NCI-H1417 treated with DMSO at 0.1 percent for 48 hours (cell line): ENCODE measurements at regions not wholly inside any gene's neighbourhood (a gene's known extent, or its start where the extent isn't known, plus 50 kb on each side); places are given as distances from the start of the nearest gene placed in this dataset.
"Not testable (repeated sequence)": the region's sequence is repeated elsewhere in the genome, so short reads cannot be mapped to it uniquely, and the experiment has no call there.

Experiments
- DNase-seq: peaks from one replicate; lab custom pipeline; 2025; lab: John Stamatoyannopoulos, UW

DNA sequence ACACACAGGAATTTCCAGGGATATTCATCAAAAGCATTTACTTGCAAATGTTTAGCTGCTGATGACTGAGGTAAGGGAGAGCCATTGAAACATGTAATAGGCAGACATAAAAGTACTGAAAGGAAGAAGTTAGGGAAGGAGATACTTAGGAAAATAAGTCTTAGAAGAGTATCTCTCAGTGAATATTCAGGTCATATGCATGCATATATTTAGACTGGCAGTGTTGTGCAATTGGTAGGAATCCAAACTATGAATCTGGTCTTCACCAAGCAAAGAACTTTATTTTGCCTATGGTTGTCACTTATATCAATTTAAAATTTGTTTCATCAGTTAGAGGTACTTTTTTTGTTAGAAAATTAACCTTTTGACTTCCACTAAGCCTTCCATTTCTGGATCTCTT, 1490.7 kb downstream of the SUCLG1 start:
- DNase-seq: no peak

DNA sequence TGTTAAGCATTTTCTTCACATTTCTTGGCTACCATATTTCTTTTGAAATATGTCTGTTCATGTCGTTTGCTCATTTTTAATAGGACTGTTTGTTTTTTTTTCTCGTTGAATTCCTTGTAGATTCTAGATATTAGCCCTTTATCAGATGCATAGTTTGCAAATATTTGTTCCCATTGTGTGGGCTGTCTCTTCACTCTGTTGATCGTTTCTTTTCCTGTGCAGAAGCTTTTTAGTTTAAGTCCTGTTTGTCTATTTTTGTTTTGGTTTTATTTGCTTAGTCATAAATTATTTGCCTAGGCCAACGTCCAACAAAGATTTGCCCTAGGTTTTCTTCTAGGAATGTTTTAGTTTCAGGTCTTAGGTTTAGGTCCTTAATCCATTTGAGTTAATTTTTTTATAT, 1494.7 kb downstream of the SUCLG1 start:
- no peak for DNase-seq

DNA sequence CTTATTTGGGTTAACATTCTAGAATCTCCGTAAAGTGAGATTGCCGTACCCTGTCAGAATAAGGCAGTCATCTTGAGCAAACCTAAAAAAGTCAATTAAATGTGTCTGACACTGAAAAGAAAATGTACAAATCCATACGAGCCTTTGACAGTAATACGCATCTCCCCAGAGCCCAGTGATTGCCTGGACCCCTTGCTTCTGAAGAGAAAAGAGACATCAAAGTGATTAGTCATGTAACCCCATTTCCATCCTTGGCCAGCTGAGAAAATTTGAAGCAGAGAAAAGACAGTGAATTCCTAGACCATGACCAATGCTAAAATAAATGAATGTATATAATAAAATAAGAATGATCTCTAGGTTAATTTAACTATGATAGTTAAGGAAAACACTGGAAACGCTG, 1499.4 kb downstream of the SUCLG1 start:
- no peak for DNase-seq

DNA sequence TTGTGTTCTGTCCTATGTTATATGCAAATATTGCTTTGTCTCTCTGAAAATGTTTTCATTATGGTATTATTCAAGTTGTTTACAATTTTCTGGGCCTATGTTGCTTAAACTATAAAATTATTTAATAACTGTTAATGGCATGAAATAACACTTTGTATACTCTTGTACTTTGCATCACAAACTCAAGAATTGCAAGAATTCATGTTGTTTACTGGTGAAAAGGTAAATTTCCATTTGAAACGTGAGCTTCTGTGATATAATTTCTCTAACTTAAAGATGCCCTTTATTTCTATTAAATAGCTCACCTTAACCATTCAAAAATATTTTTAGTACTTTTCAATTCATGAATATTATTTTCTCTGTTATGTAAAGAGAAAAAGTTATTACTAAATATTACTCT, 1504.2 kb downstream of the SUCLG1 start:
- DNase-seq: no peak

DNA sequence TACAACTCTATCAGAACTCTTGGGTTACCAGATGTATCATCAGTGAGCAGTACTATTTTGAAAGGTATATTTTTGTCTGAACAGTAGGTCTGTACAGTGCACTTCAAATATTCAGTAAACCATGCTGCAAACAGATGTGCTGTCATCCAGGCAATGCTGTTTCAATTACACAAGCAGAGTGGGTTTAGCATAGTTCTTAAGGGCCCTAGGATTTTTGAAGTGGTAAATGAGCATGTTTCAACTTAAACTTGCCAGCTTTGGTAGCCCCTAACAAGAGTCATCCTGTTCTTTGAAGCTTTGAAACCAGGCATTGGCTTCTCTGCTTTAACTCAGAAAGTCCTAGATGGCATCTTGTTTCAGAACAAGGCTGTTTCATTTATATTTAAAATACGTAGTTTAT, 1519.9 kb downstream of the SUCLG1 start:
- no peak for DNase-seq

DNA sequence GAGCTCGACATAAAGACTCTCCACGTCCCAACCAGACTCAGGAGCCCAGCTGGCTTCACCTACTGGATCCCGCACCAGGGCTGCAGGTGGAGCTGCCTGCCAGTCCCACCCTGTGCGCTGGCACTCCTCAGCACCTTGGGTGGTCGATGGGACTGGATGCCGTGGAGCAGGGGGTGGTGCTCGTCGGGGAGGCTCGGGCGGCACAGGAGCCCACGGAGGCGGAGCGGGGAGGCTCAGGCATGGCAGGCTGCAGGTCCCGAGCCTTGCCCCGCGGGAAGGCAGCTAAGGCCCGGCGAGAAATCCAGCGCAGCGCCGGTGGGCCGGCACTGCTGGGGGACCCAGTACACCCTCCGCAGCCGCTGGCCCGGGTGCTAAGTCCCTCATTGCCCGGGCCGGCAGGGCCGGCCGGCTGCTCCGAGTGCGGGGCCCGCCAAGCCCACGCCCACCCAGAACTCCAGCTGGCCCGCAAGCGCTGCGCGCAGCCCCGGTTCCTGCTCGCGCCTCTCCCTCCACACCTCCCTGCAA, 1520.7 kb downstream of the SUCLG1 start:
- not testable (repeated sequence) for DNase-seq

DNA sequence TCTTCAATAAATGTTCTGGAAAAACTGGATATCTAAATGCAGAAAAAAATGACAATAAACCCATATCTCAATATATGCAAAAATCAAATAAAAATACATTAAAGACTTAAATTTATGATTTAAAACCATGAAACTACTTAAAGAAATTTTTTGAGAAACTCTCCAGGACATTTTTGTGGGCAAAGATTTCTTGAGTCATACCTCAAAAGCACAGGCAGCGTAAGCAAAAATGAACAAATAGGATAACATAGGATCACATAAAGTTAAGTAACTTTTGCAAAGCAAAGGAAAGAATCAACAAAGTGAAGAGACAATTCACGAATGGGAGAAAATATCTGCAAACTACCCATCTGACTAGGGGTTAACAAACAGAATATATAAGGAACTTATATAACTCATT, 1545.5 kb downstream of the SUCLG1 start:
- DNase-seq: no peak

DNA sequence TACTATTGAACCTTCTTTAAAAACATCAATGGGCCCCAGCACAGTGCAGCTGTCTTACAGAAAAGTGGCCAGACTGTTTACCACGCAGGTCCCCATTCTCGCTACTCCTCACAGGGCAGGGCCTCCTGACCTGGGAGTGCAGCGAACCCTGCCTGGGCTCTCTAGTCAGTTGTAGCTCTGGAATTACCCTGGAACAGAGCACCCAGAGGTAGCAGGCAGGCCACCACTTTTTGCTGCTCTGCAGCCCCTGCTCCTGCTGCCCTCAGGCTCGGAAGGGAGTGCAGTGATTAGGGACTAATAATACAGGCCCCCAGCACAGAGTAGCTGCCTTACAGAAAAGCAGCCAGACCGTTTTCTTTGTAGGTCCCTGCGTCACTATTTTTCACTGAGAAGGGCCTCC, 1563.0 kb downstream of the SUCLG1 start:
- DNase-seq: no peak

DNA sequence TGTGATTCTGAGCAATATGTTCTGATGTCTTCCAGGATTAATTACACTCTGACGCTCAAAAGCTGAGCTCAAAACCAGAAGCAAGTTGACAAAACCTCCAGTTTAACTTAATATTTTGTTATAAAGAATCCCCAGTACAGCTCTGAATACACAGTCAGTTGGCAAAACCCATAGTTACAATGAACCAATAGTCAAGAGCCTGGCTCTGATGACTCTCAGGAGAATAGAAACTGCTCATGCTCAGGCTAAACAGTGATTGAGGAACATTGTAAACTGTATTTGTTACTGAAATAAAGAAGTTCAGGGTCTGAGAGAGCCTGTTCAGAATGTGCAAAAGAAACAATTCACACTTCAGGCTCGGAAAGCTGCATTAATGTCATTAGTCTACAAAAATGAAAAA, 1565.9 kb downstream of the SUCLG1 start:
- DNase-seq: no peak

DNA sequence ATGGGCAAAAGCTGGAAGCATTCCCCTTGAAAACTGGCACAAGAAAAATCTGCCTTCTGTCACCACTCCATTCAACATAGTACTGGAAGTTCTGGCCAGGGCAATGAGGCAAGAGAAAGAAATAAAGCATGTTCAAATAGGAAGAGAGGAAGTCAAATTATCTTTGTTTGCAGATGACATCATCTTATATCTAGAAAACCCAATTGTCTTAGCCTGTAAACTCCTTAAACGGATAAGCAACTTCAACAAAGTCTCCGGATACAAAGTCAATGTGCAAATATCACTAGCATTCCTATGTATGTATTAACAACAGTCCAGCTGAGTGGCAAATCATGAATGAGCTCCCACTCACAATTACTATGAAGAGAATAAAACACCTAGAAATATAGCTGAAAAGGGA, 1579.3 kb downstream of the SUCLG1 start:
- no peak for DNase-seq

DNA sequence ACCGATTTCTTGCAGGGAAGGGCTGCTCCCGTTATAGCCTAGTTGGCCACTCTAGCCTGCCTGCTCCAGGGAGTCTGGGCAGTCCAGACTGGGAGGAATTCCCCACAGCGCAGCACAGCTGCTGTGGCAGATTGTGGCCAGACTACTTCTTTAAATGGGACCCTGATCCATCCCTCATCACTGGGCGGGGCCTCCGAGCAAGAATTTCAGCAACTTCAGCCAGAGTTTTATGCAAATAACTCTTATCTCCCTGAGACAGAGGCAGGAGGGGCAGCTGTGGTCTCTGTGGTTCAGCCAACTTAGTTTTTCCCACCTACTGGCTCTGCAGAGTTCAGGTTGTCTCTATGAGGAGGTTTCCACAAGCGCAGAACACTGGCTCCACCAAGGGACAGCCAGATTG, 1583.2 kb downstream of the SUCLG1 start:
- no peak for DNase-seq

DNA sequence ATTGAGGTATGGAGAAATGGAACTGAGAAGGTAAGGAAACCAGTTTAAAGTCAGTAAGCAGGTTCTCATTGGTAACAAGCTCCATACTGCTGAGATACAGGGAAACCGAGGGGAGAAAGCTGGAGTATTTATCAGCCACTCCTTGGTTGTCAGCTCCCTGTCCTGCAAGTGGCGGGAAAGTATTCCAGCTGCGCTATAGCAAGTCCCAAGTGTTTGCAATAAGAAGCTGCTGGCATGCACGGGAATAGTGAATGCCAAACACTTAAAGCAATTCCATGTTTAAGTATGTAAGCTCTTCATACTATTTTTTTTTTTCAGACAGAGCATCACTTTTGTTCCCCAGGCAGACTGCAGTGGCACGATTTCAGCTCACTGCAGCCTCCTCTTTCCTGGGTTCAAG, 1601.1 kb downstream of the SUCLG1 start:
- no peak for DNase-seq

DNA sequence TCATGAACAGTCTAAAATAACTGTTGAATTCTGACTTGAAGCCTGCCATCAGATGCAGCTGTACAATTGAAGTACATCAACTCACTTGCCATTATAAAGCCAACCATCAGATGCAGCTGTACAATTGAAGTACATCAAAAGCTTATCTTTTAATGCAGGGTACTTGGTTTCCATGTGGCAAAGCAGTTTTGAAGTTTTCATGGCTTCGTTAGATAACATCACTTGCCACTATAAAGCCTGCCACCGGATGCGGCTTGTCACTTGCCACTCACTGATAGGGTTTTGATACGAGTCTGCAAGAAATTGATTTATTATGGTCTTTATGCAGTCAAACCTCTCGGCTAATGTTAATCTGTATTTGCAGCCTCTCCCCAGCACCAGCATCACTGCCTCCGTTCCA, 1605.8 kb downstream of the SUCLG1 start:
- DNase-seq: no peak

DNA sequence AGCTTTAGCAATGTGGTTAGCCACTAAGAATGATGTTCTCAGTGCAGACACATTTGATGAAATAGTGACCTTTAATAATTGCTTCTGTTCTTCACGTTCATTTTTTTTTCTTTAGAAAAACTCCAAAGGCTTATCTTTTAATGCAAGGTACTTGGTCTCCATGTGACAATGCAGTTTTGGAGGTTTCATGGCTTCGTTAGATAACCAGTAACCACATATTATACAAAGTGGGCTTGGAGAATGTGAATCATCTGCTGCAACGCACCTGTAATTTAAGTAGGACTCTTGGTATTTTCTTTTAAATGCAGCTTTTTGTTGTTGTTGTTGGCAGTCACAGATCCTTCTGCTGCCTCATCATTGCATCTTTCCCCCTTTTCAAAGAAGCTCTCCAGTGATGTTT, 1606.3 kb downstream of the SUCLG1 start:
- DNase-seq: no peak

DNA sequence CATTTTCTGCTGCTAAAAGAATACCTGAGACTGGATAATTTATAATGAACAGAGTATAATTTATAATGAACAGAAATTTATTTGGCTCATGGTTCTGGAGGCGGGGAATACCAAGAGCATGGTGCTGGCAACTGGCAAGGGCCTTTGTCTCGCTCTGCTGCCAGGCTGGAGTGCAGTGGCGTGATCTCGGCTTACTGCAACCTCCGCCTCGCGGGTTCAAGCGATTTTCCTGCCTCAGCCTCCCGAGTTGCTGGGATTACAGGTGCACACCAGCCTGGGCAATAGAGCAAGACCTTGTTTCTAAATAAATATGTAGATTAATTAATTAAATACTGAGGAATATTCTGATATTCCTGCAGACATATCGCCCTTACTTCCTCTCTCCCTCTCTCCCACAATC, 1610.8 kb downstream of the SUCLG1 start:
- no peak for DNase-seq

DNA sequence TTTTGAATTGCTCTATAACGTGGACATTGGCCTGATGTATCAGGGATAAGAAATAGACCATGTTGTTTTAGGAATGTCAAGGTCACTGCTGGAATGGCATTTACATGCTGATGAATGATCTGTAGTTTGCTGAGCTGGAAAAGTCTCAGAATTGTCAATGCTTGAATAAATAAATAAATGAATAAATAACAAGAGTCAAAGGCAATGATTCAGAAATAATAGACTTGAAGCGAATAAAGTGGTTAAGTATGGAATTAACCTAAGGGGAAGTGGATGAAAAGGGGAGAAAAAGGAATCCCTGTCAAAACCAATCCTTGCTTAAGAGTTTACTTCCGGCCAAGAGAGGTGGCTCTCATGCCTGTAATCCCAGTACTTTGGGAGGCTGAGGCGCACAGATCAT, 1620.0 kb downstream of the SUCLG1 start:
- no peak for DNase-seq

DNA sequence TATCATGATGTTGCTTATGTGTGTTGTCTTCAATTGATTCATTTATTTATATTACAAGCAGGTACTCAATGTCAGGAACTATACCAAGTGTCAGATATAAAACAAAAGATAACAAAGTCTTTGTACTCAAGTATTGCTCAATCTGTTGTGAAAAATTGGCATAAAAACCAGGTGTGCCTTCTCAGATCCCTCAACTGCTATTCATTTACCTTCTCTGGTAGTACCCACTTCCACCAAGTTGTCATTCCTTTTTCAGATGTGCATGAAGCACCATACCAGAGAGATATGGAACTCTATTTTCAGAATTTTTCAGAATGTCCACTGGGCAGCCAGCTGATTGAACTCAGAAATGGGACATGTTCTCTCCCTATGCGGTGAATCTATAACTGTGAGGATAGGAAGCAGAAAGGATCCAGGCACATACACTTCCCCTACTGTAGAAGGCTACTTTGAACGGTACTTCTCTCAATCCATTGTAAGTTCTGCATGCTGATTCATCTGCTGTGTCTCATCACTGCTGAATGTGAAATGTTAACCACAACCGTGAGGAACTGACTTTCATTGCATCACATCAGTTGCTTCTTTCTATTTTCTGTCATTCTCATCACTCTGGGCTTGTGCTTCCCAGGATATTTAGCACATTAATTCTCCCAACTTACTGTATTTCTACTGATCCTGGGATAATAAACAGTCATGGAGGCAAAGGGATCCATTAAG, 1621.3 kb downstream of the SUCLG1 start:
- no peak for DNase-seq

DNA sequence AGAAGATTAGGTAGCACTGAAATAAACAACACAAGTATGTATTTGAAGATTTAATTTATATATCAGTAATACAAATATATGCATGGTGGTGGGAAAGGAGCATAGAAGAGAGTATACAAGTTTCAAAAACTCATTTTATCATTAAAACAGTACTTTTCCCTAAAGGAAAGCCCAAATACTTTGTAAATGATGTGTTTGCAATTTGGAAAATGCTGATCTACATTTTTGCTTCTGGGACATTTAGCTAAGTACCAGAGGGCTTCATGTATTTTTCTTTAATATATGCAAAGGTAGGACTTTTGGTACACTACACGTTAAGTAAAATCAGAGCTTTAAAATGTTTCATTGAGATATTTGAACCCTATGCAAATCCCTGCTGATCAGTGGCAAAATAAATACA, 1624.2 kb downstream of the SUCLG1 start:
- DNase-seq: no peak

DNA sequence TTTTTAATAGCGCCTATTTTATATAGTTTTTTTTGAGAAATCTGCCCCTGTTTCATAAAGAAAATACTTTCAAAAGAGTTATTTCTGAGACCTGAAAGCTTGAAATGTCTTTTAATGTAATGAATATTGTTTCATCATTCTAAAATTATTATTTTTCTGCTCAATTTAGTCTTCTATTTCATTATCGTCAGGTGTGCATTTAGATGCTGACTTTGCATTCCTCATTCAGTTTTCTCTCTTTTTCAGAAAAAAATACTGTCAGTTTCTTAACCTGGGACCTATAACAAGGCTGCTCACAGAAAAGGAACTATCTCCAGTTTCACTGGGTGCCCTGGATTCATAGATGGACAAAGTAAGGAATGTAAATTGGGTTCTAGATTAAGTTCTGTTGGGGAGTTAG, 1631.7 kb downstream of the SUCLG1 start:
- no peak for DNase-seq

DNA sequence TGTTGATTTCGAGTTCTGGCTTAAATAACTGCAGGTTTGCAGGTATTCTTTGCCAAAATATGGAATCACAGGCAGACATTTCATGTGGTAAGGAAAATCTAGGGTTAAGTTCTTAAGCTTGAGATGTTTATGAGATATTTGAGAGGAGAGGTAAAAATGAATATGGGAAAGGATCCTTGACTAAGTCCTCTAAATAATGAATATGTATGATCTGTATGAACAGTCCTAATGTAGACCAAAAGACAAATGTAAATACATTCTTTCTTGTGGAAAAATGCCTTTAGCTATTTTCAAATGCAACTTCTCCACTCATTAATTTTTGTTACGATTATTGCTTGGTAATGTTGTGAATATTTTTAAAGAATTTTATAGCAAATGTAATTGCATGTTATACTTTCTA, 1632.6 kb downstream of the SUCLG1 start:
- DNase-seq: no peak

DNA sequence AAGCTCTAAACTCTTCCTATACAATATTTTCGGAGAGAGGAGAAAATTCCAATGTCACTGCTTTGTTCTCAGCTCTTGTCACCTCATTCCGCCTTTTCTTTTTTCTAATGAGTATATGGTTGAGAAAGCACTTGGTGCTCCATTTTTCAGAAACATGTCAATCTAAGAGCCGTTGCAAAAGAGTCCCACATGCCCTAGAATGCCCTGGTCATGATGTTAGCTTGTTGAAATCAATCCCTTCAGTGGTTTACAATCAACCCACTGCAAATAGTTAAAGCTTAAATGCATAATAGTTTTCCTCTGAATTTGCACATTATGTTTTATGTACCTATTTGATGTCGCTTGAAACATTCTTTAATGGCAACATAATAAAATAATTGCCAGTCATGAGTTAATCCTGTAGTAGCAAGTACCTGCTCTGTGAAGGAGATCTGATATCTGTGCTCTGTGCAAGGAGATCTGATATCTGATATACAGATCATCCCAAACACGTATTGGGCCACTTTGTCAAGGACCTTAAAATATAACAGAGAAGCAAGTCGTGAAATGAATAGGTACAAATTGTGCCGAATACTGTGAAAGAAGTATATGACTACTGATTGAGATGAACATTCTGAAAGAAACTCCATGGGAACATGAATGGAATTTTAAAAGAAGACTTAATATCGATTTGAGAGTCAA, 1633.5 kb downstream of the SUCLG1 start:
- DNase-seq: no peak

DNA sequence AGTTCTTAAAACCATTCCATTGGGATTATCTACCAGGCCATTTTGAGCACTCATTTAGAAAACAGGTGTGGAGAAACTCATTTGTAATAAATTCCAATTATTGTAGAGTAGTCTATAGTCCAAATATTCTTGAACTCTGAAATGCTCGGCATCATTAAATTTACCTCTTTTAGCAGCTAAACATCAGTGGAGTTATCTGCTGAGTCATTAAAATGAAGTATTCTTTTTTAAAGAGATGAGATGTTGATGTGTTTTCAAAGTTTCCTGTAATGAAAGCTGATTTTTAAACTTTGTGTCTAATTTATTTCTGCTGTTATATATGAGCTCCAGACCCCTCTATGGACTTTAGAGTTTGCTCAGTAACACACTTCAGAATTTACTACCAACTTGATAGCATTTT, 1635.2 kb downstream of the SUCLG1 start:
- no peak for DNase-seq

DNA sequence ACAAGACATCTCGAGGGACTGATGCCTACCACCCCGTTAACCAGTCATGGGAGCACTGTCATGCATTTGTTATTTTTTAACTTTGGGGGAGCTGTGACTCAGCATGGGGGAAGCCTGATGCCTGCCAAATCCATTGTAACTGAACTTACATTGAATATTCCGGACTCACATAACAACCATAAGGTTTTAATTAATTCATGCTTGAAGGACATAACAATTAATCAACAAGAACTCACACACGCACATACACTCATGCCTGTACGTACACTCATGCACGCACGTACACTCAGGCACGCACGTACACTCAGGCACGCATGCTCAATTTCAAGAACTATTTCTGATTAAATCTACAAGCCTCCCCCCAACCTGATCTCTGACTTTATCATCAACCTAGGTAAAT, 1639.1 kb downstream of the SUCLG1 start:
- DNase-seq: no peak

DNA sequence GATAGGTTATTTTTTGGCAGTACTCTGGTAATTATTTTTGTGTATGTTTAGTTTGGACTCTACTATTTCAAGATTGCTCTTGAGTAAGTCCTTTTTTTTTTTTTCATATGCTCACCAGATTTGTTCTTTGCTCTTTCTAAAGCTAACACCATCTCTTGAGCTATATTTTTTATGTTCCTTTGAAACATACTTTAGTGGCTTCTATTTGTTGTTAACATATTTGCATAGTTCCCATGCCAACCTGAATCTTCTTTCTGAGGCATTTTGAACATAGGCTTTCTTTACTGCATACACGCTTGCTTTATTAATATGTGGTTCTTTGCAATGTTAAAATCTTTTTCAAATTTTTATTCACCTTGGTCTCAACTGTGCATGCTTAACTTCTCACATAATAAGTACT, 1644.9 kb downstream of the SUCLG1 start:
- no peak for DNase-seq
